HG03103 (cell line): ENCODE measurements at regions not wholly inside any gene's neighbourhood (a gene's known extent, or its start where the extent isn't known, plus 50 kb on each side); places are given as distances from the start of the nearest gene placed in this dataset.
A peak's percentile ranks its signal among the peaks of the same experiment; 100 is the strongest.
"Not testable (repeated sequence)": the region's sequence is repeated elsewhere in the genome, so short reads cannot be mapped to it uniquely, and the experiment has no call there.

ENCODE experiments used
- ATAC-seq: cut with Tn5 transposase; IDR thresholded peaks from one replicate; pipeline ENCODE4 v1.9.1; 2021; ENCODE audit warnings: low read depth; ENCODE audit not compliant: unreplicated experiment

GRCh38 chr1:199032479-199032878, 393.6 kb downstream of the PTPRC start:
- not testable (repeated sequence) for ATAC-seq

DNA sequence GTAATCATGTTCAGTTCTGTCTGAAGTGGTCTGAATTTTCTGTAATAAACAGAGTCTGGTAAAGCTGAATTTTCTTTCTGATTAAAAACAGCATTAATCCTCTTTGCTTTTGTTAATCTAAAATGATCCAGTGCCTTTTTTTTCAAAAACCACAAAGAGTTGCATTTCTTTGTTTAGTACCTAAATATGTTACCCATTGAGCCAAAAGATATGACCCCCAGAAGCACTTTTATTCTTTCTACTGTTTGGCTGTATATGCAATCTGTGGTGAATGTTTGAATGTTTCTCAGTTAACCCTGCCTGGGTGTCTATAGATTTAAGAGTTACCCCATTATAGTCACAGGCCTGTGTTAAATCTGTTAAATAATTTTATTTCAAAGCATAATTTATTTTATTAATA, 394.8 kb downstream of the PTPRC start:
- no peak for ATAC-seq

GRCh38 chr1:199038156-199038555, 399.3 kb downstream of the PTPRC start:
- ATAC-seq, result no peak

- no peak for ATAC-seq
Observed at GRCh38 chr1:199040076-199040905, 401.5 kb downstream of the PTPRC start.

DNA sequence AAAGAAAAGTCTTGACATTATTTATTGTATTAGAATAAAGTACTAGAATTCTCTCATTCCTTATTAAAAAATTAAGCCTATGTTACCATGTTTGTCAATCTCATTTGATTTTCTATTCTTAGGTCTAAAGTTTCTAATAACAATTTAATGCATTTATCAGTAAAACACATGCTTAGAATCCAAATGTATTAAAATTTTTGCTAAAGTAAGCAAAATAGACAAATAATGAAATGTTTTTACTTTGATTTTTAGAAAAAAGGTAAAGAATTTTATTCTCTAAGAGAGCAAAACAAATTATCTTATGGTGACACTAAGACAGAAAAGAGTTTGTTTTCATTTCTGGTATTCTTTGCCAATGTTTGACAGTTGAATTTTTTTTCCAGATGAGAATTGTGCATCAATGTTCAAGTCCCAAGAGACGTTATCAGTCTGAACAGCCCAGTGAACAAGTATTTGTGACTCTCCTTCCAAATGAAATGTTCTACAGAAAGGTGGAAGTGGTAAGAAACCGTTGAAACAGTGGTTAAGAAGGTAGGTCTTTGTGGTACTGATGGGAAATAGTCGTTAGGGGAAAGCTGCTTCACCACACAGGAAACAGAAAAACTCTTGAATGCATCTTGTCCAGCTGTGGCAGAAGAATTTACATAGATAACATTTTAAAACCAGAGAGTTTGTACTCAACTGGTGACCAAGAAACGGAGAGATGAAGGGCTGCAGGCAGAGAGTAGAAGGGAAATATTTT, 402.5 kb downstream of the PTPRC start:
- ATAC-seq, result peak; percentile 98

DNA sequence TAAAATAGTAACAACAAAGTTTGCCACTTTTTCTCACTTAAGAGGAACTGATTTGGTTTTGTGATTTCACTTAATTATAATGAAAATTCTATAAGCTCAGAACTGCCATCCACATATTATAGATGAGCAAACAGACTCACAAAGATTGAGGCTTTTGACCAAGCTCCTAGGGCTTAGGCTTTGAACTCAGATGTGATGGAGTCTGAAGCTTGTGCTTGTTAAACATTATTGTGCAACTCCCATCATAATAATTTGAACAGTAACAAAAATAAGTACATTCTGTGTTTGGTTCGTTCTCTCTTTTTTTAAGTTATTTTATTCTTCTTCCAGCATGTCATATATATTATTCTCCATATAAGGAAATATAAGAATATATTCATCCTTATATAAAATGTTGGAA, 403.4 kb downstream of the PTPRC start:
- no peak for ATAC-seq

DNA sequence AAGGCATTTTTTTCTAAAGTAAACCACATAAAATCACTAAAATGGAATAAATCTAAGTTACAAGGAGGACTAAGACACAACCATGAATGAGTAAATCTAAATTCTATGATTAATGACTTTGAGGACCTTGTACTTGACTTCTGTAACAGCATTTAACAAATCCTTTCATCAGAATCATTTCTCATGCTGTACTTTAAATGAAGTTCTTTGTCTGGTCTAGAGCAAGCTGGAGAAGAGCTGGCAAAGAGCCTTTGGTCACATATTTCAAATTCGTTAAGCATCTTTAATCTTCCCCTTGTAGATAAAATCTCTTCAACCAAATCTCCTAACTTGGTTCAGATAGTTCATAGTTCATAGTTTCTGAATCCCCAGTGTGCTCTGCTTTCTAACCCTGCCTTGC, 405.4 kb downstream of the PTPRC start:
- no peak for ATAC-seq

- no peak for ATAC-seq
Observed at GRCh38 chr1:199046618-199047017, 407.8 kb downstream of the PTPRC start.

- ATAC-seq, result no peak
Observed at GRCh38 chr1:199054694-199055093, 415.9 kb downstream of the PTPRC start.

DNA sequence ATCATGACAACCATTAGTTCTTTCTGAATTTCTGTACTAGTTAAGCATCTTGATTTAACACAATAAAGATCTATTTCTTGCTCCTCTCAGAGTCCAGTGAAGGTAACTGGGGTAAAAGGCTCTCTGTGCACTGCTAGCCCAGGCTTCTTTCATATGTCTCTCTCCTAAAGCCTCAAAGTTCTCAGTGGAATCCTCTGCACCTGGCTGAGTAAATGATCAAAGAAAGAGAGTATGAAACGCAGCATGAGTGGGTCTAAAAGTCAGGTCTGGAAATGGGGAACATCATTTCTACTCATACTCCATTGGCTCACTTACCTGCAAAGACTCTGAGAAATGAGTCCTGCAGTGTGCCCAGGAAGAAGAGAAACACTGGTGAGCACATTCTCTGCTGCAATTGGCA, 418.5 kb downstream of the PTPRC start:
- ATAC-seq, result no peak

DNA sequence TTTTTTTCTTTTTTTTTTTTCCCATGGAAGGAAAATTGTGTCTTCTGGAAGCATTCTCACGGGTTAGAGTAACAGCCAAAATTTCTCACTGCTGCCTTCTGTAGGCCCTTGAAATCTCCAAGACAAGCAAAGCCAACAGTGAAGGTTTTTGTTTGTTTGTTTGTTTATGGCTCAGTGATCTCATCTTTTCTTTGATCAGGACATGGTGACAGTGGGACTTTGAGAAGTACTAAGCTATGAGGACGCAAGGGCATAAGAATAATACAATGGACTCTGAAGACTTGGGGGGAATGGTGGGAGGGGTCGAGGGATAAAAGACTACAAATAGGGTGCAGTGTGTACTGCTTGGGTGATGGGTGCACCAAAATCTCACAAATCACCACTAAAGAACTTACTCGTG, 419.4 kb downstream of the PTPRC start:
- no peak for ATAC-seq

DNA sequence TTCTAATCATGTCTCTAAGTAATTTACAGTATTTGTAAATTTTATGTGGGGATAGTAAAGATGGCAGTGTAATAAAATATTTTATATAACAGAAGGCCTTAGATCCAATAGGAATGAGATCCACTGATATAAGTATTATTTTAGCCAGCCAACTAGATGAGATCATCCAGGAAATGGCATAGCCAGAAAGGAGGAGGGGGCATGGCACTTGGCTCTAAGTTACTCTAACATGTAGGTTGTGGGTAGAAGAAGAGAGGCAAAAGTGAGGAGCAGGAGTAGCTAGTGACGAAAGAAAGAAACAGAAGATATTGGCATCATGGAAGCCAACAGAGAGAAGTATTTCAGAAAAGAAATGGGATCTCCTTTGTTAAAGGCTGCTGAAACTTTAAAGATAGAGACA, 426.1 kb downstream of the PTPRC start:
- ATAC-seq, result no peak

- ATAC-seq, result peak; percentile 93
Observed at GRCh38 chr1:199067483-199067882, 428.6 kb downstream of the PTPRC start.

DNA sequence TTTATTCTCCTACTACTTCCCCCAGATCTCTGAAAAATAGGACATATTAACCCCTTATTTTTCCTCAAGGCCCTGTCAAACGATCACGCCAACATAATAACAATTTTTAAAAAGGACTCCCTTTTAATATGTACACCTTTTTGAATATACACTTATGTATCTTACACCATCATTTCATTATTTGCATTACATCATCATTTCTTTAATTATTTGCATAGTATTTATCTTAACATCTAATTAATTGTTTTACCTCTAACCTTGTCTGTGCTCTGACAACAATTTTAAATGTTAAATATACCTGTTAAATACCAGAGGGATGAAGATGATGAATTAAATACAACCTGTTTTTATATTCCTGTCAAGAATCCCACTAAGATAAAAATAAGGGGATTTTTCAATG, 432.2 kb downstream of the PTPRC start:
- ATAC-seq, result no peak

GRCh38 chr1:199073166-199073565, 434.3 kb downstream of the PTPRC start:
- no peak for ATAC-seq

- ATAC-seq, result no peak
Observed at GRCh38 chr1:199075792-199076191, 437.0 kb downstream of the PTPRC start.

GRCh38 chr1:199079994-199080393, 441.2 kb downstream of the PTPRC start:
- no peak for ATAC-seq

- ATAC-seq, result peak; percentile 64
Observed at GRCh38 chr1:199081739-199082138, 442.9 kb downstream of the PTPRC start.

DNA sequence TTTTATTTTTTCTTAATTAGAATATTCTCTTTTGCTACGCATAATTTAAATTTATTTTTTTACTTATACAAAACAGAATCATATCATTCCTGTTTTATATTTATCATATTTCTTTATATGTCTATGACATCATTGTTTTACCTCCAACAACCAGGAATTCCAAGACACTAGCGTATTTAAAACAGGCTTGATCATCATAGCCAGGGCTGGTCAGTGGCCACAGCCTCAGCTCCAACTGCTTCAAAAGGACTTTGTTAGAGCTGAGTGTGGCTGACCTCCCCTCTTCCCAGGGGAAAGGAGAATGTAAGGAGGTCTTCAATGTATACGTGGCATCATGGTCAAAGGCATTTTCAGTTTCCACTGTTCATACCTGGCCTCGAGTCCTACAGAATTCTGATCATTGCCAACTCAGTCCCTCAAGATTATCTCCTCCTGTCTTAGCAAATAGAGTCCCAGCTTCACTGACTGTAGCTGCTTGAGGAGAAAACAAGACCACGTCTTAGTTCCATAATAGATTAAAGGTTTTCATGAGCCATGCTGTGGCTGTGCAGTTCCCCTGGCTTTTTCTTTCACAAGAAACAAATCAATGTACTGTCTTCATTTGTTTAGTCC, 444.0 kb downstream of the PTPRC start:
- no peak for ATAC-seq

- no peak for ATAC-seq
Observed at GRCh38 chr1:199083680-199084079, 444.8 kb downstream of the PTPRC start.

- ATAC-seq, result no peak
Observed at GRCh38 chr1:199084293-199084692, 445.5 kb downstream of the PTPRC start.

DNA sequence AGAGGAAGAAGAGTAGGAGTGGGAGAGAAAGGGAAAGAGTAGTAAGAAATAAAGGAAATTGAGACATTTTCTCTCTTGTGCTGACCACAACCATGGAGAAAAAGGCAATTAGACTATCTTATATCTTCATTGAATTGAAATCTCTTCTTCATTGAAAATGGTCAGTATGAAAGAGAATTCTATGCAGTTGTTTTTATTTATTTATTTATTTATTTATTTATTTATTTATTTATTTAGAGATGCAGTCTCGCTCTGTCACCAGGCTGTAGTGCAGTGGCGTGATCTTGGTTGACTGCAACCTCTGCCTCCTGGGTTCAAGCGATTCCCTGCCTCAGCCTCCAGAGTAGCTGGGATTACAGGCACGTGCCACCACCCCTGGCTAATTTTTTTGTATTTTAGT, 447.1 kb downstream of the PTPRC start:
- no peak for ATAC-seq
